GM23338 (cell line): ENCODE measurements at regions not wholly inside any gene's neighbourhood (a gene's known extent, or its start where the extent isn't known, plus 50 kb on each side); places are given as distances from the start of the nearest gene placed in this dataset.

Source experiments
- ATAC-seq: fragments of 200-7000 bp; cut with Tn5 transposase; 3 replicates; pipeline ENCODE4 v1.9.1; 2020
- DNase-seq: peaks from one replicate; pipeline ENCODE4 v3.0.0-alpha.2; 2015; ENCODE audit warnings: low spot score
- H2AFZ ChIP-seq: fragments of 200-600 bp; sonication (generic); 2 replicates; pipeline ENCODE4 v1.8.0; 2016; ENCODE audit warnings: antibody characterized with exemption, mild to moderate bottlenecking, moderate library complexity
- H3F3A ChIP-seq: fragments of 200-600 bp; sonication (generic); replicated peaks from 2 replicates; pipeline ENCODE4 v1.8.0; 2017; ENCODE audit warnings: antibody characterized with exemption, mixed run types, low read depth
- H3K27ac ChIP-seq: fragments of 200-600 bp; sonication (generic); 2 replicates; pipeline ENCODE4 v1.6.1; 2016; ENCODE audit warnings: low read depth
- H3K27me3 ChIP-seq: fragments of 200-600 bp; sonication (generic); 2 replicates; pipeline ENCODE4 v1.8.0; 2016; ENCODE audit warnings: mild to moderate bottlenecking, mixed run types, moderate library complexity; ENCODE audit not compliant: insufficient read depth
- H3K36me3 ChIP-seq: fragments of 200-600 bp; sonication (generic); 2 replicates; pipeline ENCODE4 v1.8.0; 2016; ENCODE audit warnings: mild to moderate bottlenecking; ENCODE audit not compliant: insufficient read depth
- H3K4me1 ChIP-seq: fragments of 200-600 bp; sonication (generic); 2 replicates; pipeline ENCODE4 v1.8.0; 2016; ENCODE audit warnings: mild to moderate bottlenecking, moderate library complexity; ENCODE audit not compliant: insufficient read depth
- H3K4me2 ChIP-seq: fragments of 200-600 bp; sonication (generic); 2 replicates; pipeline ENCODE4 v1.7.1; 2017; ENCODE audit warnings: mixed run types
- H3K4me3 ChIP-seq: fragments of 200-600 bp; sonication (generic); 2 replicates; pipeline ENCODE4 v1.6.1; 2016; ENCODE audit warnings: mixed run types
- H3K79me2 ChIP-seq: fragments of 200-600 bp; sonication (generic); replicated peaks from 2 replicates; pipeline ENCODE4 v1.8.0; 2017; ENCODE audit warnings: mild to moderate bottlenecking; ENCODE audit not compliant: insufficient read depth
- H3K9me2 ChIP-seq: fragments of 200-600 bp; sonication (generic); 2 replicates; pipeline ENCODE4 v1.8.0; 2017; ENCODE audit not compliant: insufficient read depth
- H4K20me1 ChIP-seq: fragments of 200-600 bp; sonication (generic); replicated peaks from 2 replicates; pipeline ENCODE4 v1.8.0; 2017; ENCODE audit warnings: mild to moderate bottlenecking; ENCODE audit not compliant: insufficient read depth
- H3K27ac Mint-ChIP-seq: 2 replicates; pipeline ENCODE4 v1.8.0; 2020; ENCODE audit warnings: inconsistent platforms, mild to moderate bottlenecking, moderate library complexity, mixed read lengths
- H3K27me3 Mint-ChIP-seq: 3 replicates; pipeline ENCODE4 v1.8.0; 2022; ENCODE audit warnings: low read depth, mild to moderate bottlenecking, moderate library complexity, mixed read lengths, inconsistent platforms; ENCODE audit not compliant: insufficient read depth, poor library complexity
- H3K36me3 Mint-ChIP-seq: 3 replicates; pipeline ENCODE4 v1.8.0; 2021; ENCODE audit warnings: low read depth, mild to moderate bottlenecking, inconsistent platforms, moderate library complexity, mixed read lengths
- H3K4me1 Mint-ChIP-seq: 3 replicates; pipeline ENCODE4 v1.8.0; 2020; ENCODE audit warnings: mild to moderate bottlenecking, inconsistent platforms, mixed read lengths
- H3K4me3 Mint-ChIP-seq: 3 replicates; pipeline ENCODE4 v1.8.0; 2021; ENCODE audit warnings: moderate library complexity, mild to moderate bottlenecking, inconsistent platforms, mixed read lengths
- H3K9me3 Mint-ChIP-seq: 3 replicates; pipeline ENCODE4 v1.8.0; 2020; ENCODE audit warnings: moderate library complexity, mild to moderate bottlenecking, inconsistent platforms, mixed read lengths
- CREB1 ChIP-seq: fragments of 250-450 bp; sonication (Bioruptor Pico); IDR thresholded peaks from 2 replicates; pipeline ENCODE4 v1.5.0; 2020; ENCODE audit warnings: low read depth, mild to moderate bottlenecking, moderate library complexity
- EZH2 ChIP-seq: fragments of 200-600 bp; sonication (generic); IDR thresholded peaks from one replicate; pipeline ENCODE4 v1.8.0; 2017; ENCODE audit warnings: antibody characterized with exemption, mild to moderate bottlenecking, low read depth; ENCODE audit not compliant: unreplicated experiment
- NANOG ChIP-seq: IDR thresholded peaks from 2 replicates; pipeline ENCODE4 v1.6.1; 2016; ENCODE audit warnings: antibody characterized with exemption, borderline replicate concordance
- POLR2AphosphoS5 ChIP-seq: IDR thresholded peaks from 2 replicates; pipeline ENCODE4 v1.6.1; 2016; ENCODE audit warnings: antibody characterized with exemption, low read depth
- ZNF114 ChIP-seq: fragments of 250-450 bp; sonication (Bioruptor Pico); IDR thresholded peaks from 2 replicates; pipeline ENCODE4 v1.5.0; 2020; ENCODE audit warnings: mild to moderate bottlenecking, moderate library complexity
- ZNF331 ChIP-seq: fragments of 250-450 bp; sonication (Bioruptor Pico); IDR thresholded peaks from 2 replicates; pipeline ENCODE4 v1.5.0; 2020; ENCODE audit warnings: low read depth, mild to moderate bottlenecking, moderate library complexity
- TF ChIP-seq, protein P1 (sequence below): IDR thresholded peaks from one replicate; pipeline ENCODE4 v1.6.1; 2018; ENCODE audit warnings: antibody characterized with exemption; ENCODE audit not compliant: unreplicated experiment
- TF ChIP-seq, protein P2 (sequence below): IDR thresholded peaks from 2 replicates; pipeline ENCODE4 v1.6.1; 2016; ENCODE audit warnings: antibody characterized with exemption
- TF ChIP-seq, protein P3 (sequence below), 2 experiments: fragments of 200-600 bp in 1 of 2; sonication (generic) in 1 of 2; conservative IDR thresholded peaks; 2 replicates each; pipeline versions ENCODE4 v1.5.1 to v1.6.1; 2016 to 2017; ENCODE audit warnings: antibody characterized with exemption in 2 of 2, low read depth in 2 of 2, mild to moderate bottlenecking in 2 of 2, moderate library complexity in 1 of 2

DNA sequence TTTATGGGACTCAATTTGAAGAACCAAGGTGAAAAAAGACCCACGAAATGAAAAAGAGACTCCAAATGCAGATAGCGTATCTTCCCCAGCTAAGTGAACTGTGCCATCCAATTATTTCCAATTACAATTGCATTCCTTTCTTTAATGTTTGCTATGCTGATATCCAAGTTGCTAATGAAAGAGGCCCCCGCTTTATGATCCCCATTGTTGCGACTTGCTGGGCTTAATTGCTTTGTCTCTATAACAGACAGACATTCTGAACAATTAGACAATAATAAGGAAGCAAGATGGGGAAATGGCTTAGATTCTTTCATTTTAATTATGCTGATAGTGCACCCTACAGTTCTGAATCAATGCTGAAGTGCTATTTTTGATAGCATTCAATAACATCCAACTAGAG is 354.3 kb downstream of the KIF4B start (continued):
- TF ChIP-seq, protein P1, sequence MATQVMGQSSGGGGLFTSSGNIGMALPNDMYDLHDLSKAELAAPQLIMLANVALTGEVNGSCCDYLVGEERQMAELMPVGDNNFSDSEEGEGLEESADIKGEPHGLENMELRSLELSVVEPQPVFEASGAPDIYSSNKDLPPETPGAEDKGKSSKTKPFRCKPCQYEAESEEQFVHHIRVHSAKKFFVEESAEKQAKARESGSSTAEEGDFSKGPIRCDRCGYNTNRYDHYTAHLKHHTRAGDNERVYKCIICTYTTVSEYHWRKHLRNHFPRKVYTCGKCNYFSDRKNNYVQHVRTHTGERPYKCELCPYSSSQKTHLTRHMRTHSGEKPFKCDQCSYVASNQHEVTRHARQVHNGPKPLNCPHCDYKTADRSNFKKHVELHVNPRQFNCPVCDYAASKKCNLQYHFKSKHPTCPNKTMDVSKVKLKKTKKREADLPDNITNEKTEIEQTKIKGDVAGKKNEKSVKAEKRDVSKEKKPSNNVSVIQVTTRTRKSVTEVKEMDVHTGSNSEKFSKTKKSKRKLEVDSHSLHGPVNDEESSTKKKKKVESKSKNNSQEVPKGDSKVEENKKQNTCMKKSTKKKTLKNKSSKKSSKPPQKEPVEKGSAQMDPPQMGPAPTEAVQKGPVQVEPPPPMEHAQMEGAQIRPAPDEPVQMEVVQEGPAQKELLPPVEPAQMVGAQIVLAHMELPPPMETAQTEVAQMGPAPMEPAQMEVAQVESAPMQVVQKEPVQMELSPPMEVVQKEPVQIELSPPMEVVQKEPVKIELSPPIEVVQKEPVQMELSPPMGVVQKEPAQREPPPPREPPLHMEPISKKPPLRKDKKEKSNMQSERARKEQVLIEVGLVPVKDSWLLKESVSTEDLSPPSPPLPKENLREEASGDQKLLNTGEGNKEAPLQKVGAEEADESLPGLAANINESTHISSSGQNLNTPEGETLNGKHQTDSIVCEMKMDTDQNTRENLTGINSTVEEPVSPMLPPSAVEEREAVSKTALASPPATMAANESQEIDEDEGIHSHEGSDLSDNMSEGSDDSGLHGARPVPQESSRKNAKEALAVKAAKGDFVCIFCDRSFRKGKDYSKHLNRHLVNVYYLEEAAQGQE: no peak
- TF ChIP-seq ZNF114 (CRISPR knock-in tag): no peak
- TF ChIP-seq, protein P2, sequence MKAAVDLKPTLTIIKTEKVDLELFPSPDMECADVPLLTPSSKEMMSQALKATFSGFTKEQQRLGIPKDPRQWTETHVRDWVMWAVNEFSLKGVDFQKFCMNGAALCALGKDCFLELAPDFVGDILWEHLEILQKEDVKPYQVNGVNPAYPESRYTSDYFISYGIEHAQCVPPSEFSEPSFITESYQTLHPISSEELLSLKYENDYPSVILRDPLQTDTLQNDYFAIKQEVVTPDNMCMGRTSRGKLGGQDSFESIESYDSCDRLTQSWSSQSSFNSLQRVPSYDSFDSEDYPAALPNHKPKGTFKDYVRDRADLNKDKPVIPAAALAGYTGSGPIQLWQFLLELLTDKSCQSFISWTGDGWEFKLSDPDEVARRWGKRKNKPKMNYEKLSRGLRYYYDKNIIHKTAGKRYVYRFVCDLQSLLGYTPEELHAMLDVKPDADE: no peak

DNA sequence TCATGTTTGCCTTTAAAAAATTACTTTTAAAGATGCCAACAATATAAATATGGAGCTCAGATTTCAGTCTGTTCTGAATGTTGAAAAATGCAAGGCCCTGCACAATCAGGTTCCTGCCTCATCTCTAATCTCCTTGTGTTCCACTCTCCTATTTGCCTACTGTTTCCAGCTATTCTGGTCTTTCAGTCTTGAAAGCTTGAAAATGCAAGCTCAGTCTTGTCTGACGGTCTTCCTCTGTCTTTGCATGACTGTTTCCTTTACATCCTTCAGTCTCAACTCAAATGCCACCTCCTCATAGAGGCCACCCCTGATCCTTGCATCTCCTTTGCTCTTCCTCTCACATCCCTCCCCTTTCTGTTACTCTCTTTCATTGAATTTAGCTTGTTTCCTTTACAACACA is 354.9 kb downstream of the KIF4B start:
- 0 out of 2 replicates have a peak, but pooled peaks cover 4% of the 10 kb centered on the region for H3K4me1 ChIP-seq
- H2AFZ ChIP-seq: no peak overlapping the region
- Mint-ChIP-seq H3K27ac (no peak overlapping the region), H3K9me3 (no peaks in the 10 kb centered on the region), H3K4me3 (no peak overlapping the region), H3K4me1 (peaks cover 6% of the 10 kb centered on the region), H3K36me3 (no peaks in the 10 kb centered on the region), H3K27me3 (peaks cover 2% of the 10 kb centered on the region)
- no peak overlapping the region for H3K4me2 ChIP-seq
- DNase-seq: no peak
- no peak overlapping the region for H3K27ac ChIP-seq
- no peaks in the 10 kb centered on the region for H3F3A ChIP-seq
- no peaks in the 10 kb centered on the region for H3K9me2 ChIP-seq
- ATAC-seq: no peak
- H3K4me3 ChIP-seq: no peak overlapping the region
- H3K79me2 ChIP-seq: no peaks in the 10 kb centered on the region
- H4K20me1 ChIP-seq: no peaks in the 10 kb centered on the region
- H3K27me3 ChIP-seq: no peaks in the 10 kb centered on the region
- no peaks in the 10 kb centered on the region for H3K36me3 ChIP-seq
- TF ChIP-seq, protein P3, sequence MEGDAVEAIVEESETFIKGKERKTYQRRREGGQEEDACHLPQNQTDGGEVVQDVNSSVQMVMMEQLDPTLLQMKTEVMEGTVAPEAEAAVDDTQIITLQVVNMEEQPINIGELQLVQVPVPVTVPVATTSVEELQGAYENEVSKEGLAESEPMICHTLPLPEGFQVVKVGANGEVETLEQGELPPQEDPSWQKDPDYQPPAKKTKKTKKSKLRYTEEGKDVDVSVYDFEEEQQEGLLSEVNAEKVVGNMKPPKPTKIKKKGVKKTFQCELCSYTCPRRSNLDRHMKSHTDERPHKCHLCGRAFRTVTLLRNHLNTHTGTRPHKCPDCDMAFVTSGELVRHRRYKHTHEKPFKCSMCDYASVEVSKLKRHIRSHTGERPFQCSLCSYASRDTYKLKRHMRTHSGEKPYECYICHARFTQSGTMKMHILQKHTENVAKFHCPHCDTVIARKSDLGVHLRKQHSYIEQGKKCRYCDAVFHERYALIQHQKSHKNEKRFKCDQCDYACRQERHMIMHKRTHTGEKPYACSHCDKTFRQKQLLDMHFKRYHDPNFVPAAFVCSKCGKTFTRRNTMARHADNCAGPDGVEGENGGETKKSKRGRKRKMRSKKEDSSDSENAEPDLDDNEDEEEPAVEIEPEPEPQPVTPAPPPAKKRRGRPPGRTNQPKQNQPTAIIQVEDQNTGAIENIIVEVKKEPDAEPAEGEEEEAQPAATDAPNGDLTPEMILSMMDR (conservative IDR thresholded peaks at IDR 0.05; ENCODE audit: low read depth in 2 of 2): no peak
- TF ChIP-seq, protein P1: no peak
- TF ChIP-seq ZNF114 (CRISPR knock-in tag) (no peak), POLR2AphosphoS5 (no peak), ZNF331 (CRISPR knock-in tag) (no peak), NANOG (no peak), CREB1 (CRISPR knock-in tag) (no peak), EZH2 (no peak)
- TF ChIP-seq, protein P2: no peak
